Right hindlimb (tissue), 1 donor: ENCODE measurements at regions not wholly inside any gene's neighbourhood (a gene's known extent, or its start where the extent isn't known, plus 50 kb on each side); places are given as distances from the start of the nearest gene placed in this dataset.
"Not testable (repeated sequence)": the region's sequence is repeated elsewhere in the genome, so short reads cannot be mapped to it uniquely, and the experiment has no call there.

Source experiments
- DNase-seq: peaks from one replicate; pipeline ENCODE4 v3.0.0-alpha.2; 2018

DNA sequence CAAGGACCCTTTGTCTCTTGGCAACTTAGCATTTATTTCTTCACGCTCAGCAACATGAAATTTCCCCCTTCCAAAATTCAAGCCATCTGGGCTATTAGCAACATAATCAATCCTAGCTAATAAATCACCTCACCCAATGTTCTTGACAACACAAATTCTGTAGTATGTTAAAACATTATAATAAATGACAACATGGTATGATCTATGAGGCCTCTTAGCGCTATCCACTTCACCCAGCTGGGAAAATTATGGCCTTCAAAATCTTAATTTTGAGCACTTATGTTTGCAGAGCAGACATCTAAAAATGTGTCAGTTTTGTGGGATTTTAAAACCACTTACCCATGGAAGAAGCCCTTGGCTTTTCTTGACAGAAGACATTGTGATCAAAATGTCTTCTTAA lies 181.9 kb downstream of the HDGFL1 start:
- DNase-seq: no peak

DNA sequence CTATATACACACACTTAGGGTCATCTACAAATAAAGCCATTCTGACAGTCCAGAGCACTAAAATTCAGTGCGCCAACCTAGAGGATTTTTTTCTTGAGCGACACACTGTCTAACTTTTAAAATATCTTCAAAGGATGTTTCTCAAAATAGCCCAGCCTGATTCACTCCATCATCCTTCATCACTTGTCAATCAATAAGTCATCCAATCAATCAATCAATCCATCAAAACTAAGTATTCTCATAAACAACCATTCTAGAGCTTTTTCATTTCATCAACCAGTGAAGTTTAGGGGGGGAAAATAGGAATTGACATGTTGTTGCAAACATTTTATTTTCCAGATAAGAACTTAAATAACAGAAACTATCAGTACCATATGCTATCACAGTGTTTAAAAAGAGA lies 183.2 kb downstream of the HDGFL1 start:
- no peak for DNase-seq

DNA sequence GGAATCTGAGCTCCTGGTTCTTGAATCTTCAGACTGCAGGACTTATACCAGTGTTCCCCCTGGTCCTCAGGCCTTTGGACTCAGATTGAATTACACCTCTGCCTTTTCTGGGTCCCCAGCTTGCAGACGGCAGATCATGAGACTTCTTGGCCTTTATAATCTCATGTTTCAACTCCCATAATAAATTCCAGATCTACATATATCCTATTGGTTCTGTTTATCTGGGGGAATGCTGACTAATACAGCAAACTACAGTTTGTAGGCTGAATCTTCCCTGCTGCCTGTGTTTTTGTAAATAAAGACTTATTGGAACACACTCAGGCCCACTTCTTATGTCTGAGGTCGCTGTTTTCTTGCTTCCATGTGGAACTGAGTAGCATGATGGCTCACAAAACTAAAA lies 184.7 kb downstream of the HDGFL1 start:
- no peak for DNase-seq

DNA sequence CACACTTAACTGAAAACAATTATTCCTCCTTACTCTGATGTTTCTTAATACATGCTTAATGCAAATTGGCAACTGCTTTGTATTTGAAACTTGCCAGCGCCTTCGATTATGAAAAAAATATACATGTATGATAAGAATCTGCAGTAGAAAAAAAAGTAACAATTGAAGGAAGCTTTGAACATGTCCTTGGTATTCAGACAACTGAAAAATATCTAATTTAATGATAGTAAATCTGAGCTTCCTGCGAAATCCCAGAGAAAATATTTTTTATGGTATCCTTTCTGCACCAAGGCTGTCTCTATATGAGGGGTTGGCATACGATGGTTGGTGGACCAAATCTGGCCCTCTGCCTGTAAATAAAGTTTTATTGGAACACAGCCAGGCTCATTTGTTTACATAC lies 186.2 kb downstream of the HDGFL1 start:
- DNase-seq: no peak

DNA sequence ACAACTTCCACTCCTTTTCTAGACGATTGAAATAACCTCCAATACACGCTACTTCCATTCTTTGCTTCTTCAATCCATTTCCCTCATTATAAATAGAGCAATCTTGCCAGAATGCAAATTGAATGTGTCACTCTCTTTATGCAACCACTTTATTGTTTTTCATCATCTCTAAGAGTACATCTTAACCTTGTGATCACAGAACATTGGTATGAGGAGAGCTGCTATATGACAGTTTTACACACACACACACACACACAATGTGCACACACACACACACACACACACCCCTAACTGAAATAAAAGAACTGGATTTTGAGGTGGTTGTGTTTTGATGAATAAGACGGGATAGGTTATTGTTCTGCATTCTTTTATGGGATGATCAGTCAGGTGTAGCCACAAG lies 187.0 kb downstream of the HDGFL1 start:
- DNase-seq: no peak

DNA sequence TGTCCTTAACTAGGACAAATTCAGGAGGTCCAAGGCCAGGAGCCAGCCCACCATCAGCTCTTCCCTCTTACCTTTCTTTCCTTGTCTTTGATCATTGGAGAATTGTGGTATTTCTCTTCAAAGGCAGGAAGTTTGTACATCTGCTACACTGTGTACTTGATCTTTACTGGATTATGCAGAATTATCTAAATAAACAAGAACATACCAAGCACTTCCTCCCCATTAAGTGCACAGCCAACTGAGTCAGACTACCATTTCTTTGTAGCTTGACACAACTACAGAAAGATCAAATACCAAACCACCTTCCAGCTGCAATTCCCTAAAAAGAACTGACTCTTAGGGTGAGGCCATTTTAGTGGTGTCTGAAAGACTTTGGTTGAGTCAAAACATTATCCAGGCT lies 195.1 kb downstream of the HDGFL1 start:
- no peak for DNase-seq

DNA sequence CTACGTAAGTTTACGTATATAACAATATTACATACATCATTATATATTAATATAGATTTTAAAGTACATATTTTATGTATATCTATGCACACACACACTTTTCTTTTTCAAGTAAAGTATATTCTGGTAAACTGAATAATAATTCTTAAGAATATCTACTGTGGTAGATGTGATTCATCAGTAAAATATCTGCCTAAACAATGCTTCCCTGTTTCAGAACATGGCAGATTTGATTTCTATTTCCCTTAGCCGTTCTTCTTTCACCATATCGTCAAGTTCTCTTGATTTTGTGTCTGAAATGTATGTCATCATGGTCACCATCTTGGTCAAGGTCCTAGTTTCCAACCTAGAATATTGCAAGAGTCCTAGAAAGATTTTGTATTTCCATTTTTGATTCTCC lies 195.6 kb downstream of the HDGFL1 start:
- no peak for DNase-seq

DNA sequence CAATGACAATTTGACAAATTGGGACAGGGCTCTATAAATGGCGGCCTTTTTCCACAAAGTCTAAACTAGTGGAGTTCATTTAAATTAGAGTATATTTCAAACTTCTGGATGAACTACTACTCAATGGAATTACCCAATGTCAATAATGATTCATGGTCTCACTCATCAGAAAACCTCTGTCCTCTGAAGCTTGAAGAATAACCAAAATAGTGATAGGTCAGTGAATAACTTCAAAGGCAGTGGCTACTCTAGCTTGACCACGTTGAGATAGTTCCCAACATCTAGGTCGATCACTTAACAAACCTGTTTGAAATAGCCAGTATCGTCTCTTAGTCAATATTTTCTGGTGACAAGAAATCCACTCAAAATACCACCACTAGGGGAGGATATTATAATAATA lies 197.6 kb downstream of the HDGFL1 start:
- no peak for DNase-seq

DNA sequence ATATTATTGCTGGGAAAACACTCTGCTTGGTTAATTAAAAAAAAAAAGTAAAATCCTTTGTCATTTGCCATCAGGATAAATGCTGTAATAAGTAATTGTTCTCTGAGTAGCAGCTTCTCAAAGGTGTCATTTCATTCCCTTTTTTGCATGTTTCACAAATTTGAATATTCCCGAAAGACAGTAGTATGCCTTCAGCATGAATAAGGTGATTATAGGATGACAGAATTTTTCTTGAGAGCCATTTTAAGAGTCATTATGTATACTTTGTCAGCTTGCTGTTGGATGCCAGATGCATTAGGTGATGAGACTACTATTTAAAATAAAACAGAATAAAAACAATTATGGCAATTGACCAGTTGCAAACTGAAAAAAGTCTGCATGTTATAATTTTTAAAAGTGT lies 200.7 kb downstream of the HDGFL1 start:
- no peak for DNase-seq

DNA sequence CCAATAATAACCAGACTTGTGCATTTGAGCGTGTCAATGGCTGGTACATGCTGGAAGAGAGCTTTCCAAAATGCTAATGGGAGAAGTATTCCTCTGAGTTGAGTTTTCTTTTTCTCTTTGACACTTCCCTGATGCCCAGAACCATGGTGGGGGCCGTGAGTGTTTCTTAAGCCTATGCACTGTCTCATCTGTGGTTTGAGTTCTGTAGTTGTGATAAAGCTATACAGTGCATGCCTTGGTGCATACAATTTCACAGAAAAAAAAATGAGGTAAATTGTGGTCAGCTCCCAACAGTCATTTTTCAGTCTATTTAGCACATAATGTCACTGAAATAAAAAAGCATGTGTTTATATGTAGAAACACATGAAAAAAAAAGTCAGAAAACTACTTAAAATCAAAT lies 204.8 kb downstream of the HDGFL1 start:
- no peak for DNase-seq

DNA sequence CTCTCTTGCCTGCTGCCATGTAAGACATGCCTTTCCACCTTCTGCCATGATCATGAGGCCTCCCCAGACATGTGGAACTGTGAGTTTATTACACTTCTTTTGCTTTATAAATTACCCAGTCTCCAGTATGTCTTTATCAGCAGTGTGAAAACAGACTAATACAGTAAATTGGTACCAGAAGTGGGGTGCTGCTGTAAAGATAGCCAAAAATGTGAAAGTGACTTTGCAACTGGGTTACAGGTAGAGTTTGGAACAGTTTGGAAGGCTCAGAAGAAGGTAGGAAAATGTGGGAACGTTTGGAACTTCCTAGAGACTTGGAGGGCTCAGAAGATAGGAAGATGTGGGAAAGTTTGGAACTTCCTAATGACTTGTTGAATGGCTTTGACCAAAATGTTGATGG lies 209.1 kb downstream of the HDGFL1 start:
- DNase-seq: not testable (repeated sequence)

DNA sequence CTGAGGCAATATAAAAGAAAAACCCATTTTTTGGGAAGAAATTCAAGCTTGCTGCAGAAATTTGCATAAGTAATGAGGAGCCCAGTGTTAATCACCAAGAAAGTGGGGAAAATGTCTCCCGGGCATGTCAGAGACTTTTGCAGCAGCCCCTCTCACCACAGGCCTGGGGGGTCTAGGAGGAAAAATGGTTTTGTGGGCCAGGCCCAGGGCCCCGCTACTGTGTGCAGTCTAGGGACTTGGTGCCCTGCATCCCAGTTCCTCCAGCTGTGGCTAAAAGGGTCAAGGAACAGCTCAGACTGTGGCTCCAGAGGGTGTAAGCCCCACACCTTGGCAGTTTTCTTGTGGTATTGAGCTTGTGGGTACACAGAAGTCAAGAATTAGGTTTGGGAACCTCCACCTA lies 209.7 kb downstream of the HDGFL1 start:
- DNase-seq: no peak

DNA sequence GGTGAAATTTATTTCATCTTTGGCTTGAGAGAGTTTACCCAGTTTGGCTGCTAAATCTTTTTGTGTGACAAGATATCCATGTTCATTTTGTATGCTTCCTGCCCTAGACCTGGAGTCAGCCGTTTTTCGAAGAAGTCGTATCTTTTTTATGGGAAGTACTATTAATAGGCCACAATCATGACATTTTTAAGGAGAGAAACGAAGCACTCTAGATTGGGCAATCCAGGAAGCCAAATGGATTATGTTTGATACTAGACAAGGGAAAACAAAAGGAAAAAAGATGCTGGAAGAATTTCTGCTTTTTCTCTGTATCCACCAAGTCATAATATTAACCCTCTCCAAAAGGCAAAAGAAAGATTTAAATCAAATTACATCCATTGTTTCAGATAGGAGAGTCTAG lies 214.6 kb downstream of the HDGFL1 start:
- DNase-seq: no peak

DNA sequence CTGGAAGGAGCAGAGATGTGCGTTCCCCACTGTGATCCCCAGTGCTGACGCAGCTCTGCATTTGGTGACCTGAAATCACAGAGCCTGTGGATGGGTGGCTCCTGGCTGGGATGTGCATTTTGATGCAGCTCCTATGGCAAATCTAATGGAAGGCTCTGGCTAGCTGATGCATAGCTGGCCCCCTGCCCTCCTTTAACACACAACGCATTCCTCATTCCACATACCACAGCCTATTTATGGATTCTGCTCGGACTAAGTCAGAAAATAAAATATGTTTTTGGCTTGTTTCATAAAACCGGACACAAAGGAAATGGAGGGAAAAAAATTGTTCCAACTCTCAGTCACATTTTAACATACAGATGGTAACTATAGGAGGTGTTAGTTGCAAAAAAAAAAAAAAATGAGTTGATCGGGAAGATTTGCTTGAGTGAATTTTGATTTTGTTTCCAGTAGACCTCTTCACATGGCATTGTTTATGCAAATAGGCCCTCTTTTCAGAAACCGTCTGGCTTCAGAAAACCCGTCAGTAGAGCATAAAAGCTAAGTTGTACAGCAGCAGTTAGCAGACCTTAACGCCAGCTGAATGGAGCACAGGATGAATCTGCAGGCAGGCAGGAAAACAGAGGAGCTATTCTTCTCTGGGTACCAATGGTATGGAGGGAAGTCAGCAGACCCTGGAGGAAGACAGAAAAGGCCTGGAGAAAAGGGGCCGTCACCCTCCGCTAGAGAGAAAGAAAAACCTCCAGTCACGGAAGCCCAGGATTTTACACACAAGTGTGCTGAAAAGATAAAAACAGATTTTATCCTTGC lies 215.4 kb downstream of the HDGFL1 start:
- DNase-seq: peak; percentile 80

DNA sequence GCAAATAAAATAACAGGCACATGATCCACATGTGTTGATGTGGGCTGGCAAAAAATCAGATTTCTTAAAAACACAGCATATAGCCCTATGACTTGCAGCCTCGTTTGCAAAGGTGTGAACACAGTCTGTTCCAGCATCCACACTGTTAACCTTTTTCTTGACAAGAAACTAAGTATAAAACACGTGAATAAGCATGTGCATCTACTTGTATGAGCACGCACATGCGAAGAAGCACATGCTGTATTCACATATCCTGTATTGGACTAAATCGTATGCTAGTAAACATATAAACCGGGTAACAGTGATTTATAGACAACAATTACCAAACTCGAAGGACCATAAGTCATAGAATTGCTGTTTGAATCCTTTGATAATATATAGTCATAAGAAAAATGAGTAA lies 218.7 kb downstream of the HDGFL1 start:
- no peak for DNase-seq

DNA sequence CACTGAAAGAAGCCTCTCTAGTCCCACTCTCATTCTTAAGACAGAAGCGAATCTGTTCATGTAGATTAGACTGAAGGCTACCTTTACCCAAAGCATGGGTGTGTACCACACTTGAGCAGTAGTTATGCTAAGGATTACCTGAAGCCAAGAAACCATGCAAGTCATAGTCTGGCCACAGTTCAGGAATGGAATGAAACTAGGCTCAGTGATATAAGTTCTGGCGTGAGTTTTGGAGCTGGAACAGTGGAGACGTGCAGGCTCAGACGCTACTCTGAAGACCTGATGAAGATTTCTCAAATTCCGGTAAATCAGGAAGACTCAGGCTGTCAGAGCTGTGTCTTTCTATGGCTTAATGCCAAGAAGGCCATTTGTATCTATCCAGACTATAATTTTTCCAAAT lies 219.9 kb downstream of the HDGFL1 start:
- DNase-seq: no peak

DNA sequence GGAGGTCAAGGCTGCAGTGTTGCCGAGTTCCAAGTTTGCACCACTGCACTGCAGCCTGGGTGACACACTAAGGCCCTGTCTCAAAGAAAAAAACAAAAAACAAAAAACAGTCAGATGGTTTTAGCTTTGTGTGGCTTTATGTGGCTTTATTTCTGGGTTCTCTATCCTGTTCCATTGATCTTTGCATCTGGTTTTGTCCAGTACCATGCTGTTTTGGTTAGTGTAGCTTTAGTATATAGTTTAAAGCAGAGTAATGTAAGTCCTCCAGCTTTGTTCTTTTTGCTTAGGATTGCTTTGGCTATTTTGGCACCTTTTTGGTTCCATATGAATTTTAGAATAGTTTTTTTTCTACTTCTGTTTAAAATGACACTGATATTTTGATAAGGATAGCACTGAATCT lies 225.5 kb downstream of the HDGFL1 start:
- DNase-seq: no peak

DNA sequence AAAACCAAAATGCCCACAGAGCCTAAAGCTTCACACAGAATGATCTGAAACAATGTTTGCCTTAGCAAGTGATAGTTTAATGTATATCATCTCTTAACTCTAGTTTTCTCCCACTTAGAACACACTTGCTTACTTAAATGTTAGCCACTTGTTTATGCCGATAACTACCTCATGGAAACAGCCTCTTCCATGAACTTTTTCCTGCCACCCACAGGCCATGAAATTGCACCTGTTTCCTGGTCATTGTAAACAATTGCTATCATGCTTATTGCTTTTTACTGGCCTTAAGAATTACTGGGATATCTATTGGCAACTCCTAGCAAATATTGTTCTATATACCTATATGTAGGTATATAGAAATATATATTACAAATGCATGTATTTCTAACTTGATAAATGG lies 231.1 kb downstream of the HDGFL1 start:
- no peak for DNase-seq

DNA sequence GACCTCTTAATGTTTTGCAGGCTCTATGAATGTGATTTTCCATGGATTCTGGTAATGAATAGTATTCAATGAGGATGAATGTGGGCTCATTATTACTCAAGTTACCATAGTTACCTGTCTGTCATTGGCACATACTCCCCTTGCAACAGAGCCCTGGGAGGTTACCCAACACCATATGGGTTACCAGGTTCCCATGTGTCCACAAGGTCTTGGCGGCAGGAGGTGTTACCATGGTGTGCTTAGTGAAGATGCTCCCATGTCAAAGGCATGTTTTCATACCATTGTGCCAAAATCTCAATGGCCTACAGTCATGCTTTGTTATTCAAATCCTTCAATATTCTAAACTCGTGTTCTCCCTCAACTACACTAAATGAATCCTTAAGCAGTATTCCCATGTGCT lies 232.5 kb downstream of the HDGFL1 start:
- DNase-seq: no peak

DNA sequence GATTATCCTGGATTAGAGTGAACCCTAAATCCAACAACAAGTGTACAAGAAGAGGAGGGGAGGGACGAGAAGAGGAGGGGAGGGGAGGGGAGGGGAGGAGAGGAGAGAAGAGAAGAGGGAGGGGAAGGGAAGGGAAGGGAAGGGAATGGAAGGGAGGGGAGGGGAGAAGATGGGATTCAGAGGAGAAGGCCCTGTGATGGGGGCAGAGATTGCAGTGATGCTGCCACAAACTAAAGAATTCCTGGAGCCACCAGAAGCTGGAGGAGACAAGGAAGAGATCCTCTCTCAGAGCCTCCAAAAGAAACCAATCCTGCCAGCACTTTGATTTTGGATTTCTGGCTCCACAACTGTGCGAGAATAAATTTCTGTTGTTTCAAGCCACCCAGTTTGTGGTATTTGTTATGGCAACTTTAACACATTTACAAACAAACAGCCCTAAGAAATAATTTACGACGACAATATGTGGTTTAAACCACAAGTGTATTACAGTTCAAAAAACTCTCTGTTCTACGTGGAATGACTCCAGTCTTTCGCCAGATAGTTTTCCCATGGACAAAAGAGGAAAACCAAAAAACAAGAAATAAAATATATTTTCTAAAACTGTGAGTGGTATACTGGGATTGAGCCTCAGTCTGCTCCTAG lies 235.4 kb downstream of the HDGFL1 start:
- no peak for DNase-seq

DNA sequence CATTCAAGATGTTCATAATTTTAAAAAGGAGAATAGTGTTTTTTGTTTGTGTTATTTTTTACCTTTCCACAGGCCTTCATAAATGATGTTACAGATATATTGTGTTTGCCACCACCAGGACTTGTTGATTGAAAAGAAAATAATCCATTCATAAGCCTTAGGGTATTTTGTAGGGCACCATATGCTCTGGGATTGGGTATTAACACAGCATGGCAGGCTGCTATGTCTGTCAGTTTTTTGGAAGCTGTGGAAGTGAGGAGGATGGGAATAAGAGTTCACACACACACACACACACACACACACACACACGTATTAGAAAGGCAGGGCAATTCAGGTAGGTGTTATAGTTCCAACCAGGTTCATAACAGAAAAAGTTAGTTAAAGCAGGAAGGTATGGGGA lies 237.9 kb downstream of the HDGFL1 start:
- no peak for DNase-seq

DNA sequence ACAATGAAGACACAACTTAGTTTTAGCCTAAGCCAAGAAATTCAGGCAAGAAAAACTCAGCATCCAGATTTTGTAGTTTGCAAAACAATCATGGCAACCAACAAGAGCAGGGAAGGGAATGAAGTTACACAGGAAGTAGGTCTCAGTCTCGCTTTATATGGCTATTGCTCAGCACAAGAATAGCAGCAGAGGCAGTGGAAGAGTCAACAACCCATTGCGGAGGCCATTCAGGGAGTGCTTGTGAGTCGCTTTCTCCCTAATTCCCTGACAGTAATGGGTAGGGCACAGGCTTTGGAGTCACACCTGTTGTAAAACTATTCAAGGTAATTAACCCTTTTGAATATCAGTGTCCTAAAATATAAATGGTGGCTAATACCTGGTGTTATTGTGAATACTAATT lies 238.5 kb downstream of the HDGFL1 start:
- no peak for DNase-seq

DNA sequence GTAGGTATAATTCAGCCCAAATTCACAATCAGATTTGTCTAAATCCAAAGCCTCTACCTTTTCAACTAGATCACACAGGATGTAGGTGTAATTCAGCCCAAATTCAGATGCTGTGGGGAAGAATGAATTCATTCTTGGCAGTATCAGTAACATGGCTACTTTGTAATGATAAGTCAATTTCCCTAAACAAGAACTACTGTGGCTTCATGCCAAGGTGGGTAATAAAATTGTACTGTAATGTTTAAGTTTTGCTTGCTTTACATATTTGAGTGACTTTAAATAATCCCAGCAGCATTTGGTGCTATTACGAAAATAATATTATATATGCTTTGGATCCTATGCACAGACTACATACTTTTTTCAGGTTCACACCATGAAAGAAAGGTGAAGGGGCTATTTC lies 239.1 kb downstream of the HDGFL1 start:
- no peak for DNase-seq

DNA sequence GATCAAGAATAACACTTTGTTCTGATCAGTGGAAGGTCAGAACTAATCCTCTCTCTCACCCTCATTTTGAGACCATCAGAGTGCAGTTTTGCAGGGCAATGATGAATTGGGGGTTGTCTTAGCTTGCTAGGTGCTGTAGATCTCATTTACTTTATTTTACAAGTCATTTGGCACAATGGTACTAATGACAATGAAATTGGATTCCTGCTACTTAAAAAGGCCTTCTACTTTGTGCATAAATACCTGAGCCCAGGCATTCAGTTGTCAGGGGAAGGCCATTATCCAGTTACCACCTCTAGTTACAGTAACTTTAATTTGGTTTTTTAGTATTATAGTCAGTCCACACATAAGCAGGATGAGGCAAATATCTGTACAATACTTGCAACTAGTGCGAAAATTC lies 240.0 kb downstream of the HDGFL1 start:
- DNase-seq: no peak

DNA sequence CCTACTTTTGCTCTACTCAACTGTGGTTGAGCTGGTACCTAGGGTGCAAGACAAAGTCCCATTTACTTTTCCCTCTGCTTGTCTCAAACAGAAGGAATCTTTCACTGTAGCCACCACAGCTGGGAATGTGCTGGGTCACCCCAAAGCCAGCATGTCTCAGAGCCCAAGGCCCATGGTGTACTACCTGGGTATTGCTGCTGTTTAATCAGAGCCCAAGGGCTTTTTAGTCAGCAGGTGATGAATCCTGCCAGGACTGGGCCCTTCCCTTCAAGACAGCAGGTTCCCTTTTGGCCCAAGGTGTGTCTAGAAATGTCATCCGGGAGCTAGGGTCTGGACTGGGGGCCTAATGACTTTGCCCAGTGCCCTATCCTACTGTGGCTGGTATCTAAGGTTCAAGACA lies 249.8 kb downstream of the HDGFL1 start:
- DNase-seq: no peak
